ENCODE measurements at regions not wholly inside any gene's neighbourhood (a gene's known extent, or its start where the extent isn't known, plus 50 kb on each side); places are given as distances from the start of the nearest gene placed in this dataset.

DNA sequence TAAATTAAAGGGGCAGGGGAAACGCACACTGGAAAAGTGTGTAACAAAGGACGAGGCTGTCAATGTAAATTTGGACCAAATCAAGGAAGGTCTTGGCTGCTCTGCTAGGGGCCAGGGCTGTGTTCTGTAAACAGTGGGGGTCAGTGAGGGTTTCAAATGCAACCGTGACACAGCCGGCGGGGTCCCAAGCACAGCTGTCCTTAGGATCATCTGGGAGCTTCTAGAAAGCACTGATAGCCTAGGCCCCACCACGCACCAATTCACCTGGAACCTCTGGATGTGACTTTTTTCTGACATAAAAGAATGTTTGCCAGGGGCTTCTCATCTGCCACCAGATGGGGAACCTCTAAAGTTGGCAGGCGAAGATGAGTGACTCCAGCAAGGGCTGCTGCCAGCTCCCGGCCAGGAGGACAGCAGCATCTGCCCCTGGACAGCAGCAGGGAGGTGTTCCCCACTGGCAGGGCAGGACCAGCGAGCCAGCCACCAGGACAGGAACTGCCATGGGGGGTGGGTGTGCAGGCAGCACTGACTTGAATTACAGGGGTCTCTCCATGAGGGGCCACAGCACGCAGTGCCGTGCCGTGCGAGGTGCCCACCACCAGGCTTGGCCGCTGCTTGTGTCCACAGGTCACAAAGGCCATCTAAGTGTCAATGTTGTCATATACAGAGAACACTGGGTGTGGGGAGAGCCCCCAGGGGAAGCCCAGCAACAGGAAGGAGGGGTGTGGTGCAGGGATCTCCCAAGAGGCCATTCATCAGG is 87.5 kb downstream of the SOX1 start:
- H3K27ac ChIP-seq (ENCODE audit: low read depth in 1 of 2, low read length in 1 of 2), result no peak overlapping the region
- peaks cover 0 to 4% (median 2%) of the 10 kb centered on the region in 4 donors for H3K9me3 ChIP-seq (ENCODE audit: control insufficient read depth in 4 of 4, insufficient read depth in 3 of 4, low read length in 3 of 4)
- WGBS, 2 donors, result 81 to 82% methylated on average over 14 of the region's 14 CpGs
- DNase-seq (no peak), ATAC-seq (ENCODE audit: insufficient read depth, low FRiP score) (no peak)
- H3K27me3 ChIP-seq (ENCODE audit: control insufficient read depth in 3 of 3, insufficient read depth in 3 of 3, low read length in 2 of 3), result peaks cover 0 to 3% (median 0%) of the 10 kb centered on the region in 3 donors
- TF ChIP-seq, protein P1, sequence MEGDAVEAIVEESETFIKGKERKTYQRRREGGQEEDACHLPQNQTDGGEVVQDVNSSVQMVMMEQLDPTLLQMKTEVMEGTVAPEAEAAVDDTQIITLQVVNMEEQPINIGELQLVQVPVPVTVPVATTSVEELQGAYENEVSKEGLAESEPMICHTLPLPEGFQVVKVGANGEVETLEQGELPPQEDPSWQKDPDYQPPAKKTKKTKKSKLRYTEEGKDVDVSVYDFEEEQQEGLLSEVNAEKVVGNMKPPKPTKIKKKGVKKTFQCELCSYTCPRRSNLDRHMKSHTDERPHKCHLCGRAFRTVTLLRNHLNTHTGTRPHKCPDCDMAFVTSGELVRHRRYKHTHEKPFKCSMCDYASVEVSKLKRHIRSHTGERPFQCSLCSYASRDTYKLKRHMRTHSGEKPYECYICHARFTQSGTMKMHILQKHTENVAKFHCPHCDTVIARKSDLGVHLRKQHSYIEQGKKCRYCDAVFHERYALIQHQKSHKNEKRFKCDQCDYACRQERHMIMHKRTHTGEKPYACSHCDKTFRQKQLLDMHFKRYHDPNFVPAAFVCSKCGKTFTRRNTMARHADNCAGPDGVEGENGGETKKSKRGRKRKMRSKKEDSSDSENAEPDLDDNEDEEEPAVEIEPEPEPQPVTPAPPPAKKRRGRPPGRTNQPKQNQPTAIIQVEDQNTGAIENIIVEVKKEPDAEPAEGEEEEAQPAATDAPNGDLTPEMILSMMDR (IDR thresholded peaks at IDR 0.05; ENCODE audit: control extremely low read depth, extremely low read depth), result no peak
- H3K4me1 ChIP-seq (ENCODE audit: control insufficient read depth in 5 of 5, insufficient read depth in 5 of 5, low read length in 5 of 5), result peaks cover 0 to 6% (median 0%) of the 10 kb centered on the region in 5 donors
- H3K9ac ChIP-seq (ENCODE audit: insufficient read depth in 1 of 2, low read length in 2 of 2), result no peak overlapping the region
- H3K36me3 ChIP-seq (ENCODE audit: control insufficient read depth in 4 of 4, insufficient read depth in 4 of 4, low read length in 4 of 4), result no peaks in the 10 kb centered on the region
- no peak overlapping the region for H3K4me3 ChIP-seq

DNA sequence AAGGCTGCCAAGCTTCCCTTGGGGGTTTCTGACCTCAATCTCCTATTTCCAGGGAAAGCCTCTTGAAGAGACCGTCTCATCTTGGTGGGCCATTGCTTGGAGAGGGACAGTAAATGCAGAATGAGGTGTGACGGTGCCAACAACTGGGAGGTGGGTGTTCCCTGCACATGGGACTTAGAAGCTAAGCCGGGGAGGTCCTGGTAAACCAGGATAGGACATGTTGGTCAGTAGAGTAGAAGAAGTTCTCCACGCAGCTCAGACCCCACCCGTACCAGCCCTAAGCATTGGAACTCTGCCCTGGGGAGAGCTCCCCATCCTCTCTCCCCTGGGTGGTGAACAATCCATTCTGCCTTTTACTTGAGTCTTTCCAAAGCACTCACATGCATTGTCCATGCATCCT is 92.0 kb downstream of the SOX1 start:
- H3K4me1 ChIP-seq (ENCODE audit: control insufficient read depth in 5 of 5, insufficient read depth in 5 of 5, low read length in 5 of 5), result peaks cover 0 to 6% (median 0%) of the 10 kb centered on the region in 5 donors
- no peak overlapping the region for H3K9ac ChIP-seq (ENCODE audit: insufficient read depth in 1 of 2, low read length in 2 of 2)
- H3K27ac ChIP-seq (ENCODE audit: low read depth in 1 of 2, low read length in 1 of 2), result no peak overlapping the region
- TF ChIP-seq, protein P1 (IDR thresholded peaks at IDR 0.05; ENCODE audit: control extremely low read depth, extremely low read depth), result no peak
- peaks cover 0 to 3% (median under 1%) of the 10 kb centered on the region in 4 donors for H3K9me3 ChIP-seq (ENCODE audit: control insufficient read depth in 4 of 4, insufficient read depth in 3 of 4, low read length in 3 of 4)
- H3K27me3 ChIP-seq (ENCODE audit: control insufficient read depth in 3 of 3, insufficient read depth in 3 of 3, low read length in 2 of 3), result peaks cover 0 to 16% (median 15%) of the 10 kb centered on the region in 3 donors
- 90 to 98% methylated on average over 5 of the region's 5 CpGs for WGBS, 2 donors
- H3K4me3 ChIP-seq, result no peak overlapping the region
- DNase-seq (no peak), ATAC-seq (ENCODE audit: insufficient read depth, low FRiP score) (no peak)
- no peaks in the 10 kb centered on the region for H3K36me3 ChIP-seq (ENCODE audit: control insufficient read depth in 4 of 4, insufficient read depth in 4 of 4, low read length in 4 of 4)

DNA sequence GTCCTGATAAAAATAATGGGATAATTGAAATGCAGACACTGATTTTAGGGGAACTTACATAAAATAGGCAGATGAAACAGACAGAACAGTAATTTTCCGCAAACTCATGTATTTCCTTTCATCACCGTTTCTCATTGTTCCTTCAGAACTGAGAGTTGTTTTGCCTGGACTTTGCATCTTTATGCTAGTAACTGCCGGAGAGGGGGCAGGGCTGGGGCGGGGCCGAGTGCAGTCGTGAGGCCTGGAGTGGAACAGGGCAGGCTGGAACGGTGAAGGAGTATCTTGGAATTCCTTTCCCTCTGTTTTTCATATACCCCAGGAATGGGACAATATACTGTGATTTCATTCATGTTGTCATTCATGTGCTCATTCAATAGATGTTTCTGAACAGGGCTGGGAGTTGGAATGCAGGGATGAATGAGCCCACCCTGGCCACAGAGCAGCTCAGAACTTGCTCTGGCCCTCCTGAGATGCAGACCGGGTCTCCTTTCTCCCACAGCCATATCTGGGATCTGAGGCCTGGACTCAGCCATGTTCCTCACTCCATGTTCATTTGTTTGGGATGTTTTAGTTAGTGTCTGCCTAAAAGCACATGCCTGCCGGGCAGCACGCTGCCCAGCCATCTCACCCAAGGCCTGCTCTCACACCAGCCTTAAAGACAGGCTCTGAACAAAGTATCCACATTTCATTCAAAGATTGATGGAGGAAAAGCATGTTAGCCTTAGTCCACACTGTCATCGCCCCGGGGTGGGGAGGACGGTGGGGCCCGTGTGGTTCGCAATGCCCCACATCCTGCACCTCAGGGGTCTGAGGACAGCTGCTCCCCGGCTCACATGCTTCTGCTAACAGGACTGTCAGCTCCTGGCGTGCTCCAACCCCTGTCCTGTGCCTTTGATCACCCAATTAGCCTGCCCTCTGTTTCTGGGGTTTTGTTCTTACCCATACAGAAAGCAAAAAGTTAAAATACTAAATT is 92.9 kb downstream of the SOX1 start:
- DNase-seq, result no peak
- Histone ChIP-seq H3K36me3 (ENCODE audit: control insufficient read depth in 4 of 4, insufficient read depth in 4 of 4, low read length in 4 of 4) (no peaks in the 10 kb centered on the region), H3K9me3 (ENCODE audit: control insufficient read depth in 4 of 4, insufficient read depth in 3 of 4, low read length in 3 of 4) (peaks cover 0 to 3% (median under 1%) of the 10 kb centered on the region in 4 donors), H3K27me3 (ENCODE audit: control insufficient read depth in 3 of 3, insufficient read depth in 3 of 3, low read length in 2 of 3) (peaks cover 0 to 15% (median 13%) of the 10 kb centered on the region in 3 donors), H3K4me1 (ENCODE audit: control insufficient read depth in 5 of 5, insufficient read depth in 5 of 5, low read length in 5 of 5) (no peaks in the 10 kb centered on the region), H3K27ac (ENCODE audit: low read depth in 1 of 2, low read length in 1 of 2) (no peak overlapping the region), H3K9ac (ENCODE audit: insufficient read depth in 1 of 2, low read length in 2 of 2) (no peak overlapping the region), H3K4me3 (no peak overlapping the region)
- 70 to 71% methylated on average over 17 of the region's 17 CpGs for WGBS, 2 donors
- TF ChIP-seq, protein P1 (IDR thresholded peaks at IDR 0.05; ENCODE audit: control extremely low read depth, extremely low read depth), result no peak
- ATAC-seq (ENCODE audit: insufficient read depth, low FRiP score), result no peak

Measured in lung (tissue), 11 donors.